OCI-LY1 (cell line): ENCODE measurements at regions not wholly inside any gene's neighbourhood (a gene's known extent, or its start where the extent isn't known, plus 50 kb on each side); places are given as distances from the start of the nearest gene placed in this dataset.

ENCODE experiments used
- H2AFZ ChIP-seq: fragments of 200-600 bp; sonication (generic), shearing (Covaris generic); 2 replicates; pipeline ENCODE4 v1.6.0; 2014; ENCODE audit warnings: antibody characterized with exemption, mild to moderate bottlenecking, low read length
- H3F3A ChIP-seq: fragments of 200-600 bp; sonication (generic), shearing (Covaris generic); 2 replicates; pipeline ENCODE4 v1.6.0; 2014; ENCODE audit warnings: mild to moderate bottlenecking, antibody characterized with exemption, low read length, moderate library complexity; ENCODE audit not compliant: insufficient read depth
- H3K27ac ChIP-seq: fragments of 200-600 bp; sonication (generic); 2 replicates; pipeline ENCODE4 v1.5.1; 2014; ENCODE audit warnings: low read length, mixed run types, mild to moderate bottlenecking, low read depth; ENCODE audit not compliant: poor library complexity, severe bottlenecking
- H3K27me3 ChIP-seq: fragments of 200-600 bp; sonication (generic); 2 replicates; pipeline ENCODE4 v1.6.0; 2014; ENCODE audit warnings: antibody characterized with exemption, mild to moderate bottlenecking, low read length, moderate library complexity; ENCODE audit not compliant: insufficient read depth
- H3K36me3 ChIP-seq: fragments of 200-600 bp; sonication (generic); 2 replicates; pipeline ENCODE4 v1.6.1; 2014; ENCODE audit warnings: mild to moderate bottlenecking, antibody characterized with exemption, low read length, moderate library complexity, mixed read lengths; ENCODE audit not compliant: insufficient read depth
- H3K4me1 ChIP-seq: fragments of 200-600 bp; sonication (generic); 2 replicates; pipeline ENCODE4 v1.5.1; 2014; ENCODE audit warnings: mild to moderate bottlenecking, low read length, moderate library complexity; ENCODE audit not compliant: insufficient read depth, severe bottlenecking
- H3K4me2 ChIP-seq: fragments of 200-600 bp; sonication (generic), shearing (Covaris generic); 2 replicates; pipeline ENCODE4 v1.6.1; 2014; ENCODE audit warnings: low read length
- H3K4me3 ChIP-seq: fragments of 200-600 bp; sonication (generic); 2 replicates; pipeline ENCODE4 v1.5.1; 2014; ENCODE audit warnings: low read length, low read depth, mild to moderate bottlenecking, mixed read lengths; ENCODE audit not compliant: poor library complexity, severe bottlenecking
- H3K79me2 ChIP-seq: fragments of 200-600 bp; shearing (Covaris generic); 2 replicates; pipeline ENCODE4 v1.6.1; 2016; ENCODE audit warnings: mixed run types, low read length, mixed read lengths; ENCODE audit not compliant: insufficient read depth
- H3K9ac ChIP-seq: fragments of 200-600 bp; sonication (generic), shearing (Covaris generic); 2 replicates; pipeline ENCODE4 v1.6.1; 2014; ENCODE audit warnings: mild to moderate bottlenecking, low read length, mixed read lengths
- H3K9me2 ChIP-seq: fragments of 200-600 bp; sonication (generic), shearing (Covaris generic); 2 replicates; pipeline ENCODE4 v1.6.1; 2014; ENCODE audit warnings: low read depth, mild to moderate bottlenecking, low read length, mixed read lengths
- H3K9me3 ChIP-seq: fragments of 200-600 bp; shearing (Covaris generic); 2 replicates; pipeline ENCODE4 v1.6.1; 2014; ENCODE audit warnings: low read length, mixed read lengths
- H4K20me1 ChIP-seq: fragments of 200-600 bp; sonication (generic), shearing (Covaris generic); 2 replicates; pipeline ENCODE4 v1.6.0; 2016; ENCODE audit warnings: mild to moderate bottlenecking, low read length; ENCODE audit not compliant: insufficient read depth
- EZH2 ChIP-seq: fragments of 200-600 bp; sonication (generic), shearing (Covaris generic); IDR thresholded peaks from 2 replicates; pipeline ENCODE4 v1.8.0; 2017; ENCODE audit warnings: borderline replicate concordance, mixed run types, mild to moderate bottlenecking, antibody characterized with exemption, low read length, moderate library complexity, mixed read lengths
- TF ChIP-seq, protein P1 (sequence below): fragments of 200-600 bp; sonication (generic), shearing (Covaris generic); IDR thresholded peaks from 2 replicates; pipeline ENCODE4 v1.5.1; 2017; ENCODE audit warnings: mild to moderate bottlenecking, antibody characterized with exemption, low read length, moderate library complexity, mixed read lengths

DNA sequence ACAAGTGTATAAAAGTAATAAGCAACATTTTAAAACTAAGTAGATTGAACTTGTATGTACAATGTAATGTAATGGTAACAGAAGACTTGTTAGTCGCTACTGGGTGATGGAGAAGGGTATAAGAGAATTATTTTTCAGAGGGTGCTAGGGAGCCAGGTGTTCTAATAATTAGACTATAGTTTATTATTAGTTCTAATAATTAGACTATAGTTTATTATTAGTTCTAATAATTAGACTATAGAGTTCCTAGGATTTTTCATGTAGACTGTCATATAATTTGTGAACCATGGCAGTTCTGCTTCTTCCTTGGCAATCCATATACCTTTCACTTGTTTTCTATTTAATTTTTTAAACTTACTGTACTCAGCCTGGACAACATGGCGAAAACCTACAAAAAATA, 117.3 kb upstream of the TSPAN5 start:
- H2AFZ ChIP-seq: no peak overlapping the region
- no peak overlapping the region for H3K9ac ChIP-seq

DNA sequence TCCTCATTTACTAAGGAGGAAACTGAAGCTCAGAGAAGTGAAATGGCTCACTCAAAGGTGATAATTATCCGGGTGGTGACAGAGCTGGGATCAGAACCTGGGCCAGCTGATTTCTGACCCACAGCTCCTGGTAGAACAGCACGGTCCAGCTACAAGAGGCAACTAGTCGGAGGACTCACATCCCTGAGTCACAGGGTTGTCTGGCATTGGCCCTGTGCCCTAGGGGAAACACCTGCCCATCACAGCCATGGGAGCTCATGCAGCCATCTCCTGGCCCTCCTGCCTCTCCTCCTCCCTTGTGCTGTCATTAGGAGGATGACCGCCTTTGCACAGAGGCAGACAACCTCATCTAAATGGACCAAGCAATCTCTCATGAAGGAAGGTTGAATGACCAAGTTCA, 115.2 kb upstream of the TSPAN5 start:
- Histone ChIP-seq H3K27ac (no peak overlapping the region), H3K36me3 (no peaks in the 10 kb centered on the region), H3K9me2 (no peaks in the 10 kb centered on the region), H3K27me3 (no peaks in the 10 kb centered on the region), H3K4me3 (no peak overlapping the region), H3K9me3 (no peaks in the 10 kb centered on the region), H3K79me2 (no peaks in the 10 kb centered on the region), H3K4me1 (no peaks in the 10 kb centered on the region), H4K20me1 (no peaks in the 10 kb centered on the region), H3K4me2 (no peak overlapping the region), H3K9ac (no peak overlapping the region), H3F3A (no peaks in the 10 kb centered on the region), H2AFZ (no peak overlapping the region)
- TF ChIP-seq, protein P1, sequence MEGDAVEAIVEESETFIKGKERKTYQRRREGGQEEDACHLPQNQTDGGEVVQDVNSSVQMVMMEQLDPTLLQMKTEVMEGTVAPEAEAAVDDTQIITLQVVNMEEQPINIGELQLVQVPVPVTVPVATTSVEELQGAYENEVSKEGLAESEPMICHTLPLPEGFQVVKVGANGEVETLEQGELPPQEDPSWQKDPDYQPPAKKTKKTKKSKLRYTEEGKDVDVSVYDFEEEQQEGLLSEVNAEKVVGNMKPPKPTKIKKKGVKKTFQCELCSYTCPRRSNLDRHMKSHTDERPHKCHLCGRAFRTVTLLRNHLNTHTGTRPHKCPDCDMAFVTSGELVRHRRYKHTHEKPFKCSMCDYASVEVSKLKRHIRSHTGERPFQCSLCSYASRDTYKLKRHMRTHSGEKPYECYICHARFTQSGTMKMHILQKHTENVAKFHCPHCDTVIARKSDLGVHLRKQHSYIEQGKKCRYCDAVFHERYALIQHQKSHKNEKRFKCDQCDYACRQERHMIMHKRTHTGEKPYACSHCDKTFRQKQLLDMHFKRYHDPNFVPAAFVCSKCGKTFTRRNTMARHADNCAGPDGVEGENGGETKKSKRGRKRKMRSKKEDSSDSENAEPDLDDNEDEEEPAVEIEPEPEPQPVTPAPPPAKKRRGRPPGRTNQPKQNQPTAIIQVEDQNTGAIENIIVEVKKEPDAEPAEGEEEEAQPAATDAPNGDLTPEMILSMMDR: no peak
- no peak for TF ChIP-seq EZH2

More for the DNA sequence above, 117.3 kb upstream of the TSPAN5 start:
- Histone ChIP-seq H4K20me1 (no peaks in the 10 kb centered on the region), H3K4me1 (no peaks in the 10 kb centered on the region), H3K36me3 (no peaks in the 10 kb centered on the region), H3K9me3 (no peaks in the 10 kb centered on the region), H3F3A (no peaks in the 10 kb centered on the region), H3K9me2 (no peaks in the 10 kb centered on the region), H3K27ac (no peak overlapping the region), H3K79me2 (no peaks in the 10 kb centered on the region), H3K4me2 (no peak overlapping the region), H3K4me3 (no peak overlapping the region), H3K27me3 (no peaks in the 10 kb centered on the region)
- TF ChIP-seq, protein P1: no peak
- TF ChIP-seq EZH2: no peak

- H3F3A ChIP-seq: no peaks in the 10 kb centered on the region
- H3K9me2 ChIP-seq: no peaks in the 10 kb centered on the region
- H3K4me1 ChIP-seq: no peaks in the 10 kb centered on the region
- H3K27ac ChIP-seq: no peak overlapping the region
- H4K20me1 ChIP-seq: no peaks in the 10 kb centered on the region
- H3K4me2 ChIP-seq: no peak overlapping the region
- no peak overlapping the region for H3K4me3 ChIP-seq
- no peaks in the 10 kb centered on the region for H3K36me3 ChIP-seq
- H3K9me3 ChIP-seq: no peaks in the 10 kb centered on the region
- no peak overlapping the region for H3K9ac ChIP-seq
- no peaks in the 10 kb centered on the region for H3K79me2 ChIP-seq
- TF ChIP-seq EZH2: no peak
- TF ChIP-seq, protein P1: no peak
- H3K27me3 ChIP-seq: no peaks in the 10 kb centered on the region
- H2AFZ ChIP-seq: no peak overlapping the region
These were observed 113.7 kb upstream of the TSPAN5 start for GRCh38 chr4:98771959-98772632.
